ENCODE measurements at regions not wholly inside any gene's neighbourhood (a gene's known extent, or its start where the extent isn't known, plus 50 kb on each side); places are given as distances from the start of the nearest gene placed in this dataset.

DNA sequence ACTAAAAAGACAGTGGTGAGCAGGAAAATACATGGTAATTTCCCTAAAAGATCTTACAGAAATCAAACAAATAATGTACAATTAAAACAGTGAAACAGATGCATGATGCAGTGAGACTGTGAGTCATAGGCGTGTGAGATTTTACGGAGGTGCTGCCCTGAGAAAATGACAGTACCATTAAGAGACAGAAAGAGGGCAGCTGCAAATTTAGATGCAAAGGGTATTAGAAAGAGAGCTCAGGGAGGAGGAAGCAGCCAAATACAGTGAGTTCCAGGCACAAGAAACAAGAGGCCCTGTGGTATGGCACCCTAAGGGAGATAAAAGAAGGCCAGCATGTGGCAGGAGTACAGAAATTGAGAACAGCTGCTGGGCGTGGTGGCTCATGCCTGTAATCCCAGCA is 88.5 kb upstream of the FIBIN start:
- H3K36me3 ChIP-seq (ENCODE audit: insufficient read depth, low read length) = no peaks in the 10 kb centered on the region
- H3K4me1 ChIP-seq (ENCODE audit: control insufficient read depth, insufficient read depth, low read length) = peaks cover 6% of the 10 kb centered on the region
- H3K27me3 ChIP-seq (ENCODE audit: control insufficient read depth, insufficient read depth, low read length) = no peaks in the 10 kb centered on the region
- H3K4me2 ChIP-seq (ENCODE audit: low read length) = no peak overlapping the region
- no peak overlapping the region for H3K9ac ChIP-seq (ENCODE audit: low read depth, low read length)
- no peaks in the 10 kb centered on the region for H3K9me3 ChIP-seq (replicated peaks; ENCODE audit: low read length)
- no peak overlapping the region for H3K4me3 ChIP-seq (ENCODE audit: low read length)

DNA sequence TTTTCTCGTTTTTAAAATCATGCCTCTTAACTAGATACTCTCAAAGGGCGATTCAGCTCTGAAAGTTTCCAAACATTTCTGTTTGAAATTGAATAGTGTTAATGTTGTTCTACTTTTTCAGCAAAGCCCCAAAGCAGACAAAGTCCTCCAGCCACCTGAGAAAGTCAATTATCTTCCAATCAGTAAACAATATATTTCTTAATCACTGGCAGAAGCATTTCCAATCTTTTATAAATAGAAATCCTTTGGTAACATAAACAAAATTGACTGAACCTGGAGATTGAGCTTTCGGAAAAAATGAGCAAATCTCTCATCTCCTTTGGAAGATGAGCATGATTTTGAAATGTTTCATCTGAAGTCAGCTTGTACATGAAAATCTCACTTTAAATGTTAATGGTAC is 84.4 kb upstream of the FIBIN start:
- Histone ChIP-seq H3K9me3 (replicated peaks; ENCODE audit: low read length) (no peaks in the 10 kb centered on the region), H3K4me3 (ENCODE audit: low read length) (no peak overlapping the region), H3K27me3 (ENCODE audit: control insufficient read depth, insufficient read depth, low read length) (no peaks in the 10 kb centered on the region), H3K4me1 (ENCODE audit: control insufficient read depth, insufficient read depth, low read length) (peaks cover 6% of the 10 kb centered on the region), H3K9ac (ENCODE audit: low read depth, low read length) (no peak overlapping the region), H3K36me3 (ENCODE audit: insufficient read depth, low read length) (no peaks in the 10 kb centered on the region), H3K4me2 (ENCODE audit: low read length) (no peak overlapping the region)

DNA sequence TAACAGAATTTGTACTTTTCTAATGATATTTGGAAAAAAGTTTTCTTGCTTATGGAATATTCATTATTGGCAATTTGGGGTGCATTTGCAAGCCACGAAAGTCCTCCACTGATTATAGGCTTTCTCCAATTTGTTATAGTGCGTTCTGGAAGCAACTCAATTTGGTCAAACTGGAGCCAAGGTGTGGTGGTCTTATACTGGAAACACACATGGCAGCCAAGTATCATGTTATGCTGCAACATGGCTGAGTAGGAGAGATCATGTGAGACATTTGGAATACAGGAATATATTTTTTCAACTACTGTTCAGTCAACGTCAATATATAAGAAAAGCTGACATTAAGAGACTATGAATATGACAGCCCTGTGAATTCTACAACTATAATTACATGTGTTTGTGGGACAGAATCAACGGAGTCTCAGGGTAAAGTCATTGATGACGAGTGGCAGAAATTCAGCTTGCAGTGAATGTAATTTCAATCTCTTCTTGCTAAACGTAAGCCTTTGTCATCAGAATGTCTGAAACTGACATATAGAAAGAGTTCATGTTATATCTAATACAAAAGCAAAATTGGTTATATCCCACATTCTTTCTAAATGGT is 83.8 kb upstream of the FIBIN start:
- Histone ChIP-seq H3K9me3 (replicated peaks; ENCODE audit: low read length) (no peaks in the 10 kb centered on the region), H3K27me3 (ENCODE audit: control insufficient read depth, insufficient read depth, low read length) (no peaks in the 10 kb centered on the region)

DNA sequence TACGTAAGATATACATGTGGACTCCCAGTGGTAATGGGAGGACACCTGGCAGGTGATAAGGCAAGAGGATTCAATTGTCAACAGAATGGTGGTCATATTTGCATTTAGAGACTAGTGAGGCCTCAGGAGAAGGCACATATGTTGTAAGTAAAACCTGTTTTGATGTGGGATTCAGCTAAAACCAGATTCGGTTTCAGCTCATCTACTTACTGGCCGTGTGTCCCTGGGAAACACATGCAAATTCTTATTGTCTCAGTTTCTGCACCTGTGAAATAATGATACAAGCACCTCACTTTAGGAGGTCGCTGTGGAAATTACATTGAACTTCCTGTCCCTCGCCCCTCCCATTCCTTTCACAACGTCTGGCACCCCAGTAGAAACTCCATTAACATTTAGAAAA is 78.9 kb upstream of the FIBIN start:
- Histone ChIP-seq H3K9me3 (replicated peaks; ENCODE audit: low read length) (no peaks in the 10 kb centered on the region), H3K9ac (ENCODE audit: low read depth, low read length) (no peak overlapping the region), H3K36me3 (ENCODE audit: insufficient read depth, low read length) (no peaks in the 10 kb centered on the region), H3K4me3 (ENCODE audit: low read length) (no peak overlapping the region), H3K4me2 (ENCODE audit: low read length) (no peak overlapping the region), H3K27me3 (ENCODE audit: control insufficient read depth, insufficient read depth, low read length) (no peaks in the 10 kb centered on the region), H3K4me1 (ENCODE audit: control insufficient read depth, insufficient read depth, low read length) (peaks cover 4% of the 10 kb centered on the region)

More for the DNA sequence above, 83.8 kb upstream of the FIBIN start:
- no peaks in the 10 kb centered on the region for H3K36me3 ChIP-seq (ENCODE audit: insufficient read depth, low read length)
- no peak overlapping the region for H3K4me3 ChIP-seq (ENCODE audit: low read length)
- no peak overlapping the region for H3K9ac ChIP-seq (ENCODE audit: low read depth, low read length)
- H3K4me1 ChIP-seq (ENCODE audit: control insufficient read depth, insufficient read depth, low read length) = peaks cover 6% of the 10 kb centered on the region
- H3K4me2 ChIP-seq (ENCODE audit: low read length) = no peak overlapping the region

DNA sequence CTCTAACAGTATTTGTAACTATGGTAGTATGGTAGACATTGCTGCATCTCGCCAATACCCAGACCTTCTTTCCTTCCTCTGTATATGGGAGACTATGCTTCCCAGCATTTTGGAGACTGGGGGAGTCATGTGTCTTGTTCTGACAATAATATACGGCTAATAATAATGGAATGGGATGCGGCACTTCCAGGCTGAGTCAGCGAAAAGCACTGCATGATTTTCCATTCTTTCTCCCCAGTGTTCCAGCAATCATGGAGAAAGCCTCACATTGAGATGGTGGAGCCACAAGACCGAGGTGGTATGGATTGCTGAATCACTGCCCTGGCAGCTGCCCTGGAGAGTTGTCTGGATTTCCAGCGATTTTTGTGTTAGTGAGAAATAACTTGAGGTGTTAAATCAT is 77.1 kb upstream of the FIBIN start:
- Histone ChIP-seq H3K9me3 (replicated peaks; ENCODE audit: low read length) (no peaks in the 10 kb centered on the region), H3K9ac (ENCODE audit: low read depth, low read length) (no peak overlapping the region), H3K4me1 (ENCODE audit: control insufficient read depth, insufficient read depth, low read length) (peaks cover 4% of the 10 kb centered on the region), H3K4me3 (ENCODE audit: low read length) (no peak overlapping the region), H3K36me3 (ENCODE audit: insufficient read depth, low read length) (no peaks in the 10 kb centered on the region), H3K4me2 (ENCODE audit: low read length) (no peak overlapping the region), H3K27me3 (ENCODE audit: control insufficient read depth, insufficient read depth, low read length) (no peaks in the 10 kb centered on the region)

DNA sequence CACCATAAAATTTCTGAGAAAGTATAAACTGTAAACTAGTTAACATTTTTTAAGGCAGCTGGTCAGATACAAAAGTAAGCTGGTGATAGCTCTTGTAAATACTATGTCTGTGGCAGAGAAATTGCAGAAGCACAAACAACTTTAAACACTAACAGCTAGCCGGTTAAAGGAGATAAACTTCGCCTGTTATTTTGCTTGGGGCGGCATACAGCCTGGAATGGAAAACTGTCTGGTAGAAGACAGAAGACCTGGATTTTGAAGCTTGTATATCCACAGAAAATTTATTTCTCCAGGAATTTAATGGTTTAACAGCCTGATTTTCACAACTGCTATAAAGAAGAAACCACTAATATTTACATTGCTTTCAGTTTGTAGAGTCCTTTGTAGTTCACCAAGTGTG is 65.3 kb upstream of the FIBIN start:
- Histone ChIP-seq H3K4me2 (ENCODE audit: low read length) (no peak overlapping the region), H3K36me3 (ENCODE audit: insufficient read depth, low read length) (no peaks in the 10 kb centered on the region), H3K4me3 (ENCODE audit: low read length) (no peak overlapping the region), H3K9me3 (replicated peaks; ENCODE audit: low read length) (no peaks in the 10 kb centered on the region), H3K27me3 (ENCODE audit: control insufficient read depth, insufficient read depth, low read length) (no peaks in the 10 kb centered on the region), H3K9ac (ENCODE audit: low read depth, low read length) (no peak overlapping the region), H3K4me1 (ENCODE audit: control insufficient read depth, insufficient read depth, low read length) (peaks cover 11% of the 10 kb centered on the region)

DNA sequence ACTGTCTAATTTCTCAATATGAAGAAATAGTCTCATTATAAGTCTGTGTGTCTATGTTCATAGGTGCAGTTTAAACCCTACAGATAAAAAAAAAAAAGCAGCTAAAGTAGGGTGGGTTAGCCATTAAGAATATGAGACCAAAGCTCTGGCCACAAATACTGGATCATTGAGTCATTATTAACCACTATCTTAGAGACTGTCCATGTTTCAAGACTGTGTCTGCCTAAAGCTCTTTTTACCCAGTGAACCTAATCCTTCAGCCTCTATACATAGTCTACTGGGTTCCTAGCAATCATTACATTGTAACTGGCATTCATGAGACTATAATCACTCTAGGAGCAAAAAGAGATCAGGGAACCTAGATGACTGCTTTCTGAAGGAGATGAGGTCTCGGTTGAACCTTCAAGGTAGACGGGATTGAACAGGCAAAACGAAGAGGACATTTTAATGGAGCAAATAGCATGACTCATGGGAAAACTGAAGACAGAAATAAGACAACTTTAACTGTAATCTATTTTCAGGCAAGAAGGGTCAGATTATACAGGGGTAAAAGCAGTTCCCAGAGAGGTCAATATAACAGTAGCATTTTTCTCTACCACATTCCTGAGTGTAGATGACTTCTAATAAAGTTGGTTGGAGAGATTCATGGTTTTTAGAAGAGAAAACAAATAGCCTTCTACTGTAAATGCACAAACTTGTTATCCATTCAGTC is 64.0 kb upstream of the FIBIN start:
- Histone ChIP-seq H3K4me1 (ENCODE audit: control insufficient read depth, insufficient read depth, low read length) (peaks cover 11% of the 10 kb centered on the region), H3K4me3 (ENCODE audit: low read length) (no peak overlapping the region), H3K9me3 (replicated peaks; ENCODE audit: low read length) (no peaks in the 10 kb centered on the region), H3K36me3 (ENCODE audit: insufficient read depth, low read length) (no peaks in the 10 kb centered on the region), H3K9ac (ENCODE audit: low read depth, low read length) (no peak overlapping the region), H3K4me2 (ENCODE audit: low read length) (no peak overlapping the region), H3K27me3 (ENCODE audit: control insufficient read depth, insufficient read depth, low read length) (no peaks in the 10 kb centered on the region)

DNA sequence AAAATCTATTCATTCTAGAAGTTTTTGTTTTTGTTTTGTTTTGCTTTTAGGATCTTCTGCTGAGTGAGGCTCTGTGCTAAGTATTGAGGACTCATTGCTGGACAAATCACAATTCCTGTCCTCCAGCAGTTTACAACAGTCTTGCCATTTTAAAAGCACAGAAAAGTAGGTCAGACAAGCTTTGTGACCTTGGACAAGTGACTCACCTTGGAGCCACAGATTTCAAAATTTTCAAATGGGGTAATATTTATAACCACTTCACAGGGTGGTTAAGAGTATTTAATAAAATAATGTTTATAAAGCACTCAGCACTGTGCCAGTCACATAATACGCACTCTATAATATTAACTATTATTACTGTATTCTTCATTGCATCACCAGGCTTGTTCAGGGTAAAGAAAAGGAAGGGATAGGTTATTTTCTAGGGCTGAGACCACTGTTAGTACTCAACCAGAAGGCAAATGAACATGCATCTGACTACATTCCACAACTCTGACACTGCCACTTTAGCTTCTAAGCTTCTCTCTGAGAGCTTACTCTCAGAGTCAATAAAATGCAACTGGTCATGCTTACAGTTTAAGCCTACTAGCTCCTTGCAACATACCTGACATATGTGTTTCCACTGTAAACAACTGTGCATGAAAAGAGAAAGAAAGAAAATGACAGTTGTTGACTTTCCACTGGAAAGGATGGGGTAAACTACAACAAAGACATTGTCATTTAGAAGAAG is 63.2 kb upstream of the FIBIN start:
- Histone ChIP-seq H3K4me2 (ENCODE audit: low read length) (no peak overlapping the region), H3K4me3 (ENCODE audit: low read length) (no peak overlapping the region), H3K4me1 (ENCODE audit: control insufficient read depth, insufficient read depth, low read length) (peaks cover 11% of the 10 kb centered on the region)

DNA sequence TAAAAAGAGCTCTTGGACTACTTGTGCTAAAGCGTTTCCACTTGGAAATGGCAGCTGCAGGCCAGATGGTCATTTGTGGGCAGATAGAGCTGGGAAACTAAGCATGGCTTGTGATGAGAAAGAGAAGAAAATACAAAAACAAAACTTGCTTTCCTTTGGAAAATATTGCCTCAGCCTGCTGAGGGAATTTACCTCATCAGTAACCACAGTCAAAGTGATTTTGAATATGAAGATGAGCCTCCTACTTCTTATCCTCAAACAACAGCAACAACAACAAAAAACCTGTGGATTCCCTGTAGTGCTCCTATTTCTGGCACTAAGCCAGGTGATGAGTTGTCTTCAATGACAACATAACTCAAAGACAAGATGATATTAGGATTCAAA is 62.7 kb upstream of the FIBIN start:
- Histone ChIP-seq H3K9ac (ENCODE audit: low read depth, low read length) (no peak overlapping the region), H3K4me2 (ENCODE audit: low read length) (no peak overlapping the region), H3K36me3 (ENCODE audit: insufficient read depth, low read length) (no peaks in the 10 kb centered on the region), H3K4me1 (ENCODE audit: control insufficient read depth, insufficient read depth, low read length) (peaks cover 11% of the 10 kb centered on the region), H3K9me3 (replicated peaks; ENCODE audit: low read length) (no peaks in the 10 kb centered on the region), H3K27me3 (ENCODE audit: control insufficient read depth, insufficient read depth, low read length) (no peaks in the 10 kb centered on the region), H3K4me3 (ENCODE audit: low read length) (no peak overlapping the region)

More for the DNA sequence above, 63.2 kb upstream of the FIBIN start:
- Histone ChIP-seq H3K36me3 (ENCODE audit: insufficient read depth, low read length) (no peaks in the 10 kb centered on the region), H3K27me3 (ENCODE audit: control insufficient read depth, insufficient read depth, low read length) (no peaks in the 10 kb centered on the region), H3K9me3 (replicated peaks; ENCODE audit: low read length) (no peaks in the 10 kb centered on the region), H3K9ac (ENCODE audit: low read depth, low read length) (no peak overlapping the region)

DNA sequence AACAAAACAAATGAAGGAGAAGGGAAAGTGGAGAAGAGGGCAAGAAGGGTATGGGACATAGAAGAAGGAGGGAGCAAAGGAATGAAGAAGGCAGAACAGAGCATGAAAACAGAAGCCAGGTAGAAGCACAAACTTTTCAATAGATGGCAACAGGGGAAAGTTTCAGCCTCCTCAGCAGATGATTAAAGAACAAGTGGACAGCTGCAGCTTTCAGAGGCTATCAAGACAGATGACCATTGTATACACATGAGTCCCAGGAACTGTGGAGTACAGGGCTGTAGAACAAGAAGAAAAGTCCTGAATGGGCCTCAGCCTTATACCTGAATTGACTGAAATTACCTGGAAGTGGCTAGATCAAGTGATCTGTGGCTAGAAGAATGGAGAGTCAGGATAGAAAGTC is 62.0 kb upstream of the FIBIN start:
- H3K9ac ChIP-seq (ENCODE audit: low read depth, low read length) = no peak overlapping the region
- H3K4me1 ChIP-seq (ENCODE audit: control insufficient read depth, insufficient read depth, low read length) = peaks cover 11% of the 10 kb centered on the region
- H3K4me2 ChIP-seq (ENCODE audit: low read length) = no peak overlapping the region
- H3K27me3 ChIP-seq (ENCODE audit: control insufficient read depth, insufficient read depth, low read length) = no peaks in the 10 kb centered on the region
- no peak overlapping the region for H3K4me3 ChIP-seq (ENCODE audit: low read length)
- no peaks in the 10 kb centered on the region for H3K36me3 ChIP-seq (ENCODE audit: insufficient read depth, low read length)
- H3K9me3 ChIP-seq (replicated peaks; ENCODE audit: low read length) = no peaks in the 10 kb centered on the region

DNA sequence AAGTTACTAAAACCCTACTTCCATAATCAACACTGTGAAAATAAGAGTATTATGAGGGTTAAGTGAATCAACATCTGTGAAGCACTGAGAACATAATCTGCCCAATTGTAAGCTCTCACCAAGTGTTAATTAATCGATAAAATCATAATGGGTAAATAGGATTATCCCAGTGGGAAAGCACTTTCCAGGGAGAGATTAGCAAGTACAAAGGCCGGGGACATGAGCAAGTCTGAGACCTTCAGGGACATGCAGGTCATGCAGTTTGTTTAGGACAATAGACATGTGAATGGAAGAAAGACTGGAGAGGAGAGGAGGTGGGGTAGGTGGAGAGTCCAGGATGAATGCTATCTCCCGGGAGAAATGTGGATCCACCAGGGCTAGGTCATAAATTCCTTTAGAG is 57.8 kb upstream of the FIBIN start:
- no peaks in the 10 kb centered on the region for H3K27me3 ChIP-seq (ENCODE audit: control insufficient read depth, insufficient read depth, low read length)
- no peak overlapping the region for H3K4me2 ChIP-seq (ENCODE audit: low read length)
- H3K4me3 ChIP-seq (ENCODE audit: low read length) = no peak overlapping the region
- no peak overlapping the region for H3K9ac ChIP-seq (ENCODE audit: low read depth, low read length)
- H3K4me1 ChIP-seq (ENCODE audit: control insufficient read depth, insufficient read depth, low read length) = peaks cover 2% of the 10 kb centered on the region
- no peaks in the 10 kb centered on the region for H3K9me3 ChIP-seq (replicated peaks; ENCODE audit: low read length)
- H3K36me3 ChIP-seq (ENCODE audit: insufficient read depth, low read length) = no peaks in the 10 kb centered on the region
